ENCODE measurements at regions not wholly inside any gene's neighbourhood (a gene's known extent, or its start where the extent isn't known, plus 50 kb on each side); places are given as distances from the start of the nearest gene placed in this dataset.

GRCh38 chr7:47085491-47086275 is 496.2 kb downstream of the TNS3 start:
- no peaks in the 10 kb centered on the region for H3K4me1 ChIP-seq (ENCODE audit: control insufficient read depth, insufficient read depth, low read length)
- no peak for ATAC-seq
- ChIA-PET CTCF (interaction anchor here (1.2 to 4.9 kb wide), 4 partner anchors 11 to 1166 kb away, joined by 3 to 91 read pairs (median 6); partner anchors contain the start of gene IGFBP3), SMC1A (ENCODE audit: uncharacterized antibody, unreplicated experiment) (interaction anchor here (1.1 to 1.2 kb wide), 3 partner anchors 727 to 1163 kb away, joined by 3 to 4 read pairs (median 4); no protein-coding TSS in a partner anchor), RAD21 (ENCODE audit: unreplicated experiment) (interaction anchor here (0.6 to 3.5 kb wide), 5 partner anchors 281 to 1168 kb away, joined by 3 to 41 read pairs (median 3); no protein-coding TSS in a partner anchor), POLR2A (interaction anchor here (0.6 kb wide), 1 partner anchor 152 kb away, joined by 3 read pairs; no protein-coding TSS in a partner anchor)
- H3K36me3 ChIP-seq (ENCODE audit: control insufficient read depth in 2 of 2, insufficient read depth in 2 of 2, low read length in 1 of 2), result no peaks in the 10 kb centered on the region
- no TSS peak for BruUV-seq (replicated peaks)
- TF ChIP-seq BCL11A (IDR thresholded peaks at IDR 0.05; ENCODE audit: low read depth, low read length), result no peak
- no peak overlapping the region for H3K4me2 ChIP-seq (ENCODE audit: control insufficient read depth, insufficient read depth)
- no peak for DNase-seq (ENCODE audit: low read depth, low spot score)
- WGBS (ENCODE audit: insufficient coverage, insufficient replicate concordance, low lambda C conversion rate, missing lambda C conversion rate), result 0% methylated on average over 1 of the region's 1 CpG
- H2AFZ ChIP-seq (ENCODE audit: control insufficient read depth, low read depth, low read length), result no peak overlapping the region
- no peaks in the 10 kb centered on the region for H3K79me2 ChIP-seq (ENCODE audit: control insufficient read depth, insufficient read depth, low read length)
- no peaks in the 10 kb centered on the region for H3K9me3 ChIP-seq (replicated peaks; ENCODE audit: control insufficient read depth, insufficient read depth, low read length)
- H3K9ac ChIP-seq (ENCODE audit: control insufficient read depth, insufficient read depth, low read length), result no peak overlapping the region
- H3K27ac ChIP-seq (ENCODE audit: control insufficient read depth, insufficient read depth), result no peak overlapping the region
- H3K27me3 ChIP-seq (replicated peaks in 1 of 2; ENCODE audit: control insufficient read depth in 2 of 2, insufficient read depth in 2 of 2, low read length in 1 of 2), result no peaks in the 10 kb centered on the region
- in situ Hi-C loops (cut with MboI) (loop anchor here (5.0 to 25.0 kb wide), 2 partner anchors 723 to 1168 kb away; no protein-coding TSS in a partner anchor), intact Hi-C loops (cut with micrococcal nuclease; ENCODE audit: unreplicated experiment) (loop anchor here (5.0 to 10.0 kb wide), 2 partner anchors 97 to 169 kb away; no protein-coding TSS in a partner anchor)
- H3K4me3 ChIP-seq, result no peak overlapping the region
- no peak for FAIRE-seq
- H4K20me1 ChIP-seq (ENCODE audit: control insufficient read depth, insufficient read depth), result no peaks in the 10 kb centered on the region

GRCh38 chr7:47083476-47084250 is 498.2 kb downstream of the TNS3 start:
- ChIA-PET SMC1A (ENCODE audit: uncharacterized antibody, unreplicated experiment) (interaction anchor here (0.8 to 1.3 kb wide), 3 partner anchors 133 to 302 kb away, joined by 3 to 4 read pairs (median 3); no protein-coding TSS in a partner anchor), POLR2A (no interaction called here), CTCF (interaction anchor here (0.6 to 6.4 kb wide), 5 partner anchors 59 to 1212 kb away, joined by 3 to 30 read pairs (median 3); no protein-coding TSS in a partner anchor), RAD21 (ENCODE audit: unreplicated experiment) (interaction anchor here (0.9 kb wide), 1 partner anchor 1166 kb away, joined by 3 read pairs; no protein-coding TSS in a partner anchor)
- Histone ChIP-seq H3K27me3 (replicated peaks in 1 of 2; ENCODE audit: control insufficient read depth in 2 of 2, insufficient read depth in 2 of 2, low read length in 1 of 2) (no peaks in the 10 kb centered on the region), H3K4me3 (no peak overlapping the region), H2AFZ (ENCODE audit: control insufficient read depth, low read depth, low read length) (no peak overlapping the region), H3K27ac (ENCODE audit: control insufficient read depth, insufficient read depth) (no peak overlapping the region), H3K79me2 (ENCODE audit: control insufficient read depth, insufficient read depth, low read length) (no peaks in the 10 kb centered on the region), H3K4me1 (ENCODE audit: control insufficient read depth, insufficient read depth, low read length) (no peaks in the 10 kb centered on the region), H3K36me3 (ENCODE audit: control insufficient read depth in 2 of 2, insufficient read depth in 2 of 2, low read length in 1 of 2) (no peaks in the 10 kb centered on the region), H3K9ac (ENCODE audit: control insufficient read depth, insufficient read depth, low read length) (no peak overlapping the region), H3K4me2 (ENCODE audit: control insufficient read depth, insufficient read depth) (no peak overlapping the region), H3K9me3 (replicated peaks; ENCODE audit: control insufficient read depth, insufficient read depth, low read length) (no peaks in the 10 kb centered on the region), H4K20me1 (ENCODE audit: control insufficient read depth, insufficient read depth) (no peaks in the 10 kb centered on the region)
- no peak for ATAC-seq
- in situ Hi-C loops (cut with MboI), result loop anchor here (25.0 kb wide), 1 partner anchor 721 kb away; no protein-coding TSS in a partner anchor
- intact Hi-C loops (cut with micrococcal nuclease; ENCODE audit: unreplicated experiment), result loop anchor here (10.0 kb wide), 1 partner anchor 171 kb away; no protein-coding TSS in a partner anchor
- no peak for DNase-seq (ENCODE audit: low read depth, low spot score)
- WGBS (ENCODE audit: insufficient coverage, insufficient replicate concordance, low lambda C conversion rate, missing lambda C conversion rate), result 46% methylated on average over 7 of the region's 7 CpGs
- BruUV-seq (replicated peaks), result no TSS peak
- FAIRE-seq, result no peak
- no peak for TF ChIP-seq SIX5 (IDR thresholded peaks at IDR 0.05; ENCODE audit: low read depth, low read length, severe bottlenecking)
- TF ChIP-seq BCL3 (IDR thresholded peaks at IDR 0.05; ENCODE audit: borderline replicate concordance, insufficient read depth, low read depth, low read length, poor library complexity, severe bottlenecking), result no peak
- TF ChIP-seq CHD4 (IDR thresholded peaks at IDR 0.05), result no peak
- no peak for TF ChIP-seq EED (IDR thresholded peaks at IDR 0.05; ENCODE audit: low read depth)
- TF ChIP-seq DPF2 (IDR thresholded peaks at IDR 0.05), result no peak
- no peak for TF ChIP-seq PML (IDR thresholded peaks at IDR 0.05; ENCODE audit: low read length)
- TF ChIP-seq ZBTB33 (IDR thresholded peaks at IDR 0.05), result no peak
- no peak for TF ChIP-seq IKZF2 (IDR thresholded peaks at IDR 0.05)
- no peak for TF ChIP-seq E2F4 (IDR thresholded peaks at IDR 0.05; ENCODE audit: low read depth, low read length)
